GM23338 (cell line): ENCODE measurements at regions not wholly inside any gene's neighbourhood (a gene's known extent, or its start where the extent isn't known, plus 50 kb on each side); places are given as distances from the start of the nearest gene placed in this dataset.
A peak's percentile ranks its signal among the peaks of the same experiment; 100 is the strongest.

ENCODE experiments used
- ATAC-seq: fragments of 200-7000 bp; cut with Tn5 transposase; 3 replicates; pipeline ENCODE4 v1.9.1; 2020
- DNase-seq: peaks from one replicate; pipeline ENCODE4 v3.0.0-alpha.2; 2015; ENCODE audit warnings: low spot score
- H2AFZ ChIP-seq: fragments of 200-600 bp; sonication (generic); 2 replicates; pipeline ENCODE4 v1.8.0; 2016; ENCODE audit warnings: antibody characterized with exemption, mild to moderate bottlenecking, moderate library complexity
- H3F3A ChIP-seq: fragments of 200-600 bp; sonication (generic); replicated peaks from 2 replicates; pipeline ENCODE4 v1.8.0; 2017; ENCODE audit warnings: antibody characterized with exemption, mixed run types, low read depth
- H3K27ac ChIP-seq: fragments of 200-600 bp; sonication (generic); 2 replicates; pipeline ENCODE4 v1.6.1; 2016; ENCODE audit warnings: low read depth
- H3K27me3 ChIP-seq: fragments of 200-600 bp; sonication (generic); 2 replicates; pipeline ENCODE4 v1.8.0; 2016; ENCODE audit warnings: mild to moderate bottlenecking, mixed run types, moderate library complexity; ENCODE audit not compliant: insufficient read depth
- H3K36me3 ChIP-seq: fragments of 200-600 bp; sonication (generic); 2 replicates; pipeline ENCODE4 v1.8.0; 2016; ENCODE audit warnings: mild to moderate bottlenecking; ENCODE audit not compliant: insufficient read depth
- H3K4me1 ChIP-seq: fragments of 200-600 bp; sonication (generic); 2 replicates; pipeline ENCODE4 v1.8.0; 2016; ENCODE audit warnings: mild to moderate bottlenecking, moderate library complexity; ENCODE audit not compliant: insufficient read depth
- H3K4me2 ChIP-seq: fragments of 200-600 bp; sonication (generic); 2 replicates; pipeline ENCODE4 v1.7.1; 2017; ENCODE audit warnings: mixed run types
- H3K4me3 ChIP-seq: fragments of 200-600 bp; sonication (generic); 2 replicates; pipeline ENCODE4 v1.6.1; 2016; ENCODE audit warnings: mixed run types
- H3K79me2 ChIP-seq: fragments of 200-600 bp; sonication (generic); replicated peaks from 2 replicates; pipeline ENCODE4 v1.8.0; 2017; ENCODE audit warnings: mild to moderate bottlenecking; ENCODE audit not compliant: insufficient read depth
- H3K9me2 ChIP-seq: fragments of 200-600 bp; sonication (generic); 2 replicates; pipeline ENCODE4 v1.8.0; 2017; ENCODE audit not compliant: insufficient read depth
- H4K20me1 ChIP-seq: fragments of 200-600 bp; sonication (generic); replicated peaks from 2 replicates; pipeline ENCODE4 v1.8.0; 2017; ENCODE audit warnings: mild to moderate bottlenecking; ENCODE audit not compliant: insufficient read depth
- H3K27ac Mint-ChIP-seq: 2 replicates; pipeline ENCODE4 v1.8.0; 2020; ENCODE audit warnings: inconsistent platforms, mild to moderate bottlenecking, moderate library complexity, mixed read lengths
- H3K27me3 Mint-ChIP-seq: 3 replicates; pipeline ENCODE4 v1.8.0; 2022; ENCODE audit warnings: low read depth, mild to moderate bottlenecking, moderate library complexity, mixed read lengths, inconsistent platforms; ENCODE audit not compliant: insufficient read depth, poor library complexity
- H3K36me3 Mint-ChIP-seq: 3 replicates; pipeline ENCODE4 v1.8.0; 2021; ENCODE audit warnings: low read depth, mild to moderate bottlenecking, inconsistent platforms, moderate library complexity, mixed read lengths
- H3K4me1 Mint-ChIP-seq: 3 replicates; pipeline ENCODE4 v1.8.0; 2020; ENCODE audit warnings: mild to moderate bottlenecking, inconsistent platforms, mixed read lengths
- H3K4me3 Mint-ChIP-seq: 3 replicates; pipeline ENCODE4 v1.8.0; 2021; ENCODE audit warnings: moderate library complexity, mild to moderate bottlenecking, inconsistent platforms, mixed read lengths
- H3K9me3 Mint-ChIP-seq: 3 replicates; pipeline ENCODE4 v1.8.0; 2020; ENCODE audit warnings: moderate library complexity, mild to moderate bottlenecking, inconsistent platforms, mixed read lengths
- ETS1 ChIP-seq: IDR thresholded peaks from 2 replicates; pipeline ENCODE4 v1.6.1; 2016; ENCODE audit warnings: antibody characterized with exemption
- JUNB ChIP-seq: IDR thresholded peaks from one replicate; pipeline ENCODE4 v1.6.1; 2016; ENCODE audit warnings: antibody characterized with exemption; ENCODE audit not compliant: unreplicated experiment
- POLR2AphosphoS5 ChIP-seq: IDR thresholded peaks from 2 replicates; pipeline ENCODE4 v1.6.1; 2016; ENCODE audit warnings: antibody characterized with exemption, low read depth
- ZNF462 ChIP-seq: fragments of 250-450 bp; sonication (Bioruptor Pico); IDR thresholded peaks from 2 replicates; pipeline ENCODE4 v1.5.0; 2020; ENCODE audit warnings: mild to moderate bottlenecking, moderate library complexity
- TF ChIP-seq, protein P1 (sequence below), 2 experiments: fragments of 200-600 bp in 1 of 2; sonication (generic) in 1 of 2; conservative IDR thresholded peaks; 2 replicates each; pipeline versions ENCODE4 v1.5.1 to v1.6.1; 2016 to 2017; ENCODE audit warnings: antibody characterized with exemption in 2 of 2, low read depth in 2 of 2, mild to moderate bottlenecking in 2 of 2, moderate library complexity in 1 of 2

- no peaks in the 10 kb centered on the region for H3K4me1 ChIP-seq
- H3F3A ChIP-seq = no peaks in the 10 kb centered on the region
- DNase-seq (peak; percentile 72), ATAC-seq (peak; percentile 72)
- H4K20me1 ChIP-seq = no peaks in the 10 kb centered on the region
- no peak overlapping the region for H3K4me2 ChIP-seq
- TF ChIP-seq POLR2AphosphoS5 (no peak), JUNB (no peak), ZNF462 (no peak), ETS1 (no peak)
- TF ChIP-seq, protein P1, sequence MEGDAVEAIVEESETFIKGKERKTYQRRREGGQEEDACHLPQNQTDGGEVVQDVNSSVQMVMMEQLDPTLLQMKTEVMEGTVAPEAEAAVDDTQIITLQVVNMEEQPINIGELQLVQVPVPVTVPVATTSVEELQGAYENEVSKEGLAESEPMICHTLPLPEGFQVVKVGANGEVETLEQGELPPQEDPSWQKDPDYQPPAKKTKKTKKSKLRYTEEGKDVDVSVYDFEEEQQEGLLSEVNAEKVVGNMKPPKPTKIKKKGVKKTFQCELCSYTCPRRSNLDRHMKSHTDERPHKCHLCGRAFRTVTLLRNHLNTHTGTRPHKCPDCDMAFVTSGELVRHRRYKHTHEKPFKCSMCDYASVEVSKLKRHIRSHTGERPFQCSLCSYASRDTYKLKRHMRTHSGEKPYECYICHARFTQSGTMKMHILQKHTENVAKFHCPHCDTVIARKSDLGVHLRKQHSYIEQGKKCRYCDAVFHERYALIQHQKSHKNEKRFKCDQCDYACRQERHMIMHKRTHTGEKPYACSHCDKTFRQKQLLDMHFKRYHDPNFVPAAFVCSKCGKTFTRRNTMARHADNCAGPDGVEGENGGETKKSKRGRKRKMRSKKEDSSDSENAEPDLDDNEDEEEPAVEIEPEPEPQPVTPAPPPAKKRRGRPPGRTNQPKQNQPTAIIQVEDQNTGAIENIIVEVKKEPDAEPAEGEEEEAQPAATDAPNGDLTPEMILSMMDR (conservative IDR thresholded peaks at IDR 0.05; ENCODE audit: low read depth in 2 of 2) = peak; percentile 81 to 82
- H3K36me3 ChIP-seq = no peaks in the 10 kb centered on the region
- H3K27ac ChIP-seq = no peak overlapping the region
- H3K9me2 ChIP-seq = no peaks in the 10 kb centered on the region
- no peak overlapping the region for H3K4me3 ChIP-seq
- no peaks in the 10 kb centered on the region for H3K27me3 ChIP-seq
- Mint-ChIP-seq H3K4me1 (no peaks in the 10 kb centered on the region), H3K27ac (no peak overlapping the region), H3K36me3 (no peaks in the 10 kb centered on the region), H3K4me3 (no peak overlapping the region), H3K27me3 (no peaks in the 10 kb centered on the region), H3K9me3 (no peaks in the 10 kb centered on the region)
- H3K79me2 ChIP-seq = no peaks in the 10 kb centered on the region
- H2AFZ ChIP-seq = 0 out of 2 replicates have a peak overlapping the region, but pooled peaks have one; percentile 19
Observed at GRCh38 chr4:54433686-54434085, 204.6 kb downstream of the PDGFRA start.
